ENCODE measurements at regions not wholly inside any gene's neighbourhood (a gene's known extent, or its start where the extent isn't known, plus 50 kb on each side); places are given as distances from the start of the nearest gene placed in this dataset.

DNA sequence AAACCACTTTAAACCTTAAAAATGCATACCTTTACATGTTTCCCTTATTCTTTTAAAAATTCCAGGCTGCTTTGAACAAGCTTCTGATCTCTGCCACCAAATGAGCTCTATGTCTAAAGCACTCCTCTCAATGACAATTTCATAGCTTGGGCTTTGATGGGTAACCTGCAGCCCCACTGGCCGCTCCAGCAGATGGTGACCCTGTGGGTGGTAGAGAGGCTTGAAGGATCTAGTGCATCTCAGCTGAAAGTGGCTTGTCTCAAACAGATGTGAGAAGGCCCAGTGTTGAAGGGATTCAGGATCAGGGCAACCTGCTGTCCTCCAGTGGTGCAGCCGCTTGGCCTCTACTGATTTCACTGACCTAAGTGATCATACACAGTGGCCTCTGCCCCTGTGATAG is 84.7 kb upstream of the IRF2BP2 start:
- TF ChIP-seq, protein P1, sequence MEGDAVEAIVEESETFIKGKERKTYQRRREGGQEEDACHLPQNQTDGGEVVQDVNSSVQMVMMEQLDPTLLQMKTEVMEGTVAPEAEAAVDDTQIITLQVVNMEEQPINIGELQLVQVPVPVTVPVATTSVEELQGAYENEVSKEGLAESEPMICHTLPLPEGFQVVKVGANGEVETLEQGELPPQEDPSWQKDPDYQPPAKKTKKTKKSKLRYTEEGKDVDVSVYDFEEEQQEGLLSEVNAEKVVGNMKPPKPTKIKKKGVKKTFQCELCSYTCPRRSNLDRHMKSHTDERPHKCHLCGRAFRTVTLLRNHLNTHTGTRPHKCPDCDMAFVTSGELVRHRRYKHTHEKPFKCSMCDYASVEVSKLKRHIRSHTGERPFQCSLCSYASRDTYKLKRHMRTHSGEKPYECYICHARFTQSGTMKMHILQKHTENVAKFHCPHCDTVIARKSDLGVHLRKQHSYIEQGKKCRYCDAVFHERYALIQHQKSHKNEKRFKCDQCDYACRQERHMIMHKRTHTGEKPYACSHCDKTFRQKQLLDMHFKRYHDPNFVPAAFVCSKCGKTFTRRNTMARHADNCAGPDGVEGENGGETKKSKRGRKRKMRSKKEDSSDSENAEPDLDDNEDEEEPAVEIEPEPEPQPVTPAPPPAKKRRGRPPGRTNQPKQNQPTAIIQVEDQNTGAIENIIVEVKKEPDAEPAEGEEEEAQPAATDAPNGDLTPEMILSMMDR (IDR thresholded peaks at IDR 0.05; ENCODE audit: insufficient read depth, low read length), result no peak
- TF ChIP-seq POLR2AphosphoS5 (IDR thresholded peaks at IDR 0.05; ENCODE audit: low read depth), result no peak
- TF ChIP-seq, protein P2, sequence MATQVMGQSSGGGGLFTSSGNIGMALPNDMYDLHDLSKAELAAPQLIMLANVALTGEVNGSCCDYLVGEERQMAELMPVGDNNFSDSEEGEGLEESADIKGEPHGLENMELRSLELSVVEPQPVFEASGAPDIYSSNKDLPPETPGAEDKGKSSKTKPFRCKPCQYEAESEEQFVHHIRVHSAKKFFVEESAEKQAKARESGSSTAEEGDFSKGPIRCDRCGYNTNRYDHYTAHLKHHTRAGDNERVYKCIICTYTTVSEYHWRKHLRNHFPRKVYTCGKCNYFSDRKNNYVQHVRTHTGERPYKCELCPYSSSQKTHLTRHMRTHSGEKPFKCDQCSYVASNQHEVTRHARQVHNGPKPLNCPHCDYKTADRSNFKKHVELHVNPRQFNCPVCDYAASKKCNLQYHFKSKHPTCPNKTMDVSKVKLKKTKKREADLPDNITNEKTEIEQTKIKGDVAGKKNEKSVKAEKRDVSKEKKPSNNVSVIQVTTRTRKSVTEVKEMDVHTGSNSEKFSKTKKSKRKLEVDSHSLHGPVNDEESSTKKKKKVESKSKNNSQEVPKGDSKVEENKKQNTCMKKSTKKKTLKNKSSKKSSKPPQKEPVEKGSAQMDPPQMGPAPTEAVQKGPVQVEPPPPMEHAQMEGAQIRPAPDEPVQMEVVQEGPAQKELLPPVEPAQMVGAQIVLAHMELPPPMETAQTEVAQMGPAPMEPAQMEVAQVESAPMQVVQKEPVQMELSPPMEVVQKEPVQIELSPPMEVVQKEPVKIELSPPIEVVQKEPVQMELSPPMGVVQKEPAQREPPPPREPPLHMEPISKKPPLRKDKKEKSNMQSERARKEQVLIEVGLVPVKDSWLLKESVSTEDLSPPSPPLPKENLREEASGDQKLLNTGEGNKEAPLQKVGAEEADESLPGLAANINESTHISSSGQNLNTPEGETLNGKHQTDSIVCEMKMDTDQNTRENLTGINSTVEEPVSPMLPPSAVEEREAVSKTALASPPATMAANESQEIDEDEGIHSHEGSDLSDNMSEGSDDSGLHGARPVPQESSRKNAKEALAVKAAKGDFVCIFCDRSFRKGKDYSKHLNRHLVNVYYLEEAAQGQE (IDR thresholded peaks at IDR 0.05; ENCODE audit: insufficient replicate concordance, low read depth), result no peak
- no peak for TF ChIP-seq SPI1 (IDR thresholded peaks at IDR 0.05; ENCODE audit: borderline replicate concordance, low read depth)

Data from HL-60 (cell line).